NCI-H1105 (cell line): ENCODE measurements at regions not wholly inside any gene's neighbourhood (a gene's known extent, or its start where the extent isn't known, plus 50 kb on each side); places are given as distances from the start of the nearest gene placed in this dataset.
"Not testable (repeated sequence)": the region's sequence is repeated elsewhere in the genome, so short reads cannot be mapped to it uniquely, and the experiment has no call there.

Source experiments
- DNase-seq: peaks from one replicate; lab custom pipeline; 2025; lab: John Stamatoyannopoulos, UW

DNA sequence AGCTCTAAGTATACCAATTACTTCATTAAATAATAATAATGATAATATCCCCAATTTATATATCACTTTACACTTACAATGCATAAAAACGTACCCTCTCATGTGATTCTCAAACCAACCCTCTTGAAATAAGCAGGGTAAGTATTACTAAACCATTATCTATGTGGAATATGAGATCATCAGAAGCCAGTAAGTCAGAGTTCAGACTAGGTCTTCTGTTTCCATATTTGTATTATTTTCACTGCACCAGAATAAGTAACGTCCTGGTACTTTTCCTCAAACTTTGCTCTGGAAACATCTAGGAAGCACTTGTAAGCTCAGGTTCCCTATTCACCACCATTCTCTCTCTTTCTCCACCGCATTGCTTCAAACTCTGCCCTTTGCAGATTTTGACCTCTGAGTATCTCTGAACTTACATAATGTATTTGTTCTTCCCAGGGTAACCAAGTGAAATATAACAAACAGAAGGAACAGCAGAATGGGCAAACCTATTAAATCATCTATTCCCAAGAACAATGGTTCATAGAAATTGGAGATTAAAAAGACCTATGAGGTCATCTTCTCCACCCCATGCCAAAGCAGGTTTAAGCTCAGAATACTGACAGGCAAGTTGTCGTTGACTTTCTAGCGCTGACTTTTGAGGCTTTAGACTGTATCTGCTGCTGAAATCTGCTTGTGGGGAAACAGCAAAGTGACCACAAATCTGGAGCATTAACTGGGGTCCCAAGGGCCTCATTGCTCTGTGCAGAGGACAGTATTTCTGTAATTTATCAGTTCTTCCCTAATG is 161.3 kb upstream of the FAR2 start:
- DNase-seq: no peak

DNA sequence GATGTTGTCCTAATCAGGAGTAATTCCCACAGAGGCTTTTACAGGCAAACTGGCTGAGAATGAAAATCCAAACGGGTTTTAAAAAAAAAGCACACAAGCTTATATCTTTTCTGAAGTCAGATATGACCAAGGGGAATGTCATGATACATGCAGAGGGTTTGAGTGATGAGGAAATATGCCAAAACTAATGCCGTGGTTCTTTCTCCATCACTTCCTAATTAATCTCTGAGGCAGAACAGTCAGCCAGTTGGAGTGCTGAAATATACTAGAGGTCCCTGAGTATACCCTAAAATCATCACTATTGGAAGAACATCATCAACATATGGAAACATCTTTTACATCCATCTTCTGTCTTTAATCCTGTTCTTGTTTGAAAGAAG is 160.8 kb upstream of the FAR2 start:
- no peak for DNase-seq

- DNase-seq: no peak
Observed at GRCh38 chr12:28991626-28992025, 157.5 kb upstream of the FAR2 start.

DNA sequence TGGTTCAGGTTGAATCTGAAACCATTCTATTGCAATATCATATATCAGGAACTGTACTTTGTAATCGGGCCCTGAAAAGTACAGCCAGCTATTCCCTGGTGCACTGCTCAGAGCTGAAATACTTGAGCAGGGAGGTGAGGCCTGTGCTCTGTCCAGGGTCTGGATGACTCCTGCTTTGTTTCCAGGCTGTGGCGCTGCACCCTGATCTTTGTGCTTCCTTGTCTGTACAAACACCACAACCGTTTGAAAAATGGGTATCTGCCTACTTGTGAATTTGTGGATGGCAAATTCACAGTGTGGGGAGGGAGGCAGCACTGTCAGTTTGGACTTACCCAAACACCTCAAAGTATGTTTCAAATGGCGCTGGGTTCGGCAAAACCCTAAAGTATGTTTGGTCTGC is 155.4 kb upstream of the FAR2 start:
- no peak for DNase-seq

DNA sequence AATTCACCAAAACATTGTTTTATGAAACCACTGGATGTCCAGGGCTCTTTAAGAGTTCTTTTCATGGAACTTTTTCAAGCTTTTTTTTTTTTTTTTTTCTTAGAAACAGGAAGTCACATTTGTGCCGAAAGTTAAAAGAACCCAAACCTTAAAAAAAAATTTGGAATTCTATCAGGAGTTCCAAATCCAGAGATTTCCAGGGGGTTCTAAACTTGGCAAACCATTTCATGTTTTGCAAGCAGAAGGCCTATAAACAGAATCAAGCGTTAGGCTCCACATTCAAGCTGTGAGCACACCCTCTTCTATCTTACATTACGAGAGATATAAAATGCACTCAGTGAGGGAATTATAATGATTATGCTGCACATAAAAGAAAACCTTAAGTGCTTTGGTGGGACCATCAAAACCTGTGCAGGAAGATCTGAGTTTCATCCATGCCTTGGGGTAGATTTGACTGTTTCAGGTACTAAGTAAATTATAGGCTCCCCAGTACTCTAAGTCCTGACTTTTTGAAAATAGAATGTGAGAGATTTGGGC is 154.8 kb upstream of the FAR2 start:
- DNase-seq: no peak

DNA sequence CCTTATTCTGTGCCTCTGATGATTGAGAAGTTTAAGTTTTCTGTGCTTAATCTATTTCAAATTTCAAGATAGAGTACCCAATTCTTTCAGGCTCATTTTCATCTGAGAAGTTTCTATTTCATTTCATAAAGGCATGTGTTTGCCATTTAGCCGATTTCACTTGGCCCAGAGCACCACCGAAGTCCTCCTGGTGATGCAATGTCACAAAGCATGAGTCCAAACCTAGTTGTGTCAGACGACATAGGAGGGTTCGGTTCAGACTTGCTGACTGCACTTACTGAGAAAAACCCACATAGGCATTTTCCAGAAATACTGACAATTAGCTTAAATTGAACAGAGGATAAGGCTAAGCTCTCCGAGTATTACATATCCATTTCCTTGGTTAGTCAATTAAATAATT is 152.4 kb upstream of the FAR2 start:
- no peak for DNase-seq

DNA sequence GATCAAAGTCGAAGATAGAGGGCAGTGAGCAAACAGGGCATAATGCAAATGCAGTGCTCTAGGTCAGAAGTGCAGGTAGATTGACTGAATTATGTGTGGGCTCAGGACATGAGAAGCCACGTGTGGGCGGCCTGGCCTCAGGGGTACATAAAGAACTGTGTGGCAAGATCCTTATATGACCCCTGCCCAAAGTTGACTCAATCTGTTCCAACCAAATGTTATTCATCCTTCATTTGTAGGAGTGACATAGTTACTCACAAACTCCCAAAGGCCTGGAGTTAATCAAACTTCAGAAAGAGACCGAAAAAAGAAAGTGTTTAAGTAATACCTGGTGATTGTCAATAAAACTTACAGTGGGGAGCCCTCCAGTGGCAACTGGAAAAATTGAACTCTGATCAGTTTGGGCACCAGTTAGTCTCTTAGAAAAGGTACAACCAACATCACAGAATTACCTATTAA is 150.4 kb upstream of the FAR2 start:
- no peak for DNase-seq

GRCh38 chr12:29004066-29004935 is 144.8 kb upstream of the FAR2 start:
- DNase-seq: no peak

GRCh38 chr12:29004936-29005304 is 144.2 kb upstream of the FAR2 start:
- DNase-seq: no peak

- DNase-seq: no peak
Observed at GRCh38 chr12:29008786-29009185, 140.3 kb upstream of the FAR2 start.

- DNase-seq: no peak
Observed at GRCh38 chr12:29012673-29013072, 136.4 kb upstream of the FAR2 start.

- not testable (repeated sequence) for DNase-seq
Observed at GRCh38 chr12:29017532-29017931, 131.5 kb upstream of the FAR2 start.

DNA sequence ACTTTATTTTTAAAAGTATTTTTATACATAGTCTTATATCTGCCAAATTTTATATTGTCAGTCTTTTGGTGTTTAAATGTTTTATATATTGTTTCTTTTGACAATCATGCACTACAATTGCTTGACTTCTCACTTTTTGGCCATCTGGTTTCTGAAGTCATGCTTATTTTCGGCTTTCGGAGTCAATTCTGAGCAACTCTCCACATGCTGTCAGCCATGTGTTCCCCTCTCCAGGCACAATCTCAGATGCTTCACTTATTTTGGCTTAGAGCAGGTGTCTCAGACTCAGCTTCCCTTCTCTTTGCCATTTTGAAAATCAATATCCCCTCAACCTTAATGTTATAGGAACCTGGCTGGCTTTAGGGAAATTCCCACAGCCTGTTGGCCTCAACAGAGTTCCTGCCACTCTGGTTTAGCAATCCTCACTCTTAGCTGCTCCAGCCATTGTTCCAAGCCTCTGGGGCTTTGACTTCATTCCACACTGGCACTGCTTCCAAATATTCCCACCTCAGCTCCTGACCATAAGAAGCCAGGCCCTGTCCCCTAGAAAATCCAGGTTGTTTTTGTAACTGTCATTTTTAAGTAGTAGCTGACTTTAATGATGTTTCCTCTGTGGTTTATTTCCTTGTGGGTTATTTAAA is 125.5 kb upstream of the FAR2 start:
- DNase-seq: no peak

DNA sequence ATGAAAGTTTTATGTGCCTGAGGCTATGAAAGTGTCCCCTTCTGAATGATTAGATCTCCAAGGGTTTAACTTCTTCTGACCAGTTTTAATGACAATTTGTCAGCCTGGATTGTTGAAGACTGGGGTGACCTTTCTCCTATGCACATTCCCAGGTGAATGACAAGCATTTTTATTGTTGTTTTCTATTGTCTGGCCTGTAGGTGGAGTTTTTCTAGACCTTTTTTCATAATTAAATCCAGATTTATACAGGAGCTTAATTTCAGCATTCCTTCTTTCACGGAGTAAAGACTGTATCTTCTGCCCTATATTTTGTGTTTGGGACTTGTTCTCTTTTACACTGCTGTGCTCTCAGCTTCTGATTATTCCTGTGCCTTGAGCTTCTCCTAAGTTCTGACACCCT is 125.0 kb upstream of the FAR2 start:
- no peak for DNase-seq

- DNase-seq: no peak
Observed at GRCh38 chr12:29025937-29026336, 123.1 kb upstream of the FAR2 start.

DNA sequence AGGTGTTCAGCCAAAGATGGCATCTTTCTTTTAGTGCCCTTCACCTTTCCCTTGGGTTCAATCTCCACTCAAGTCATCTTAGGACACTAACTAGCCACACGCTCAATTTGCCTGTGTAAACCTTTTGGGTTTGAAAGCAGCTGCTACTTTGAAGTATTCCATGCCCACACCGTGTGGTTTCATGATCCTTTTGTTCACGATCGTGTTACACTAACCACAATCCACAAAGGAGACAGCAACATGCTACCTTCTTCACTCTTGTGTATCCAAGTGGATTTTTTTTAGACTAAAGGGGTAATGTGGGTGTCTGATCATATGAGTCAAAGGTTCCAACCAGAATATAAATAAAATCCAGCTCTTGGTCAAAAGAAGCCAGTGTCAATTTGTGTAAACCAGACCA is 122.7 kb upstream of the FAR2 start:
- no peak for DNase-seq

DNA sequence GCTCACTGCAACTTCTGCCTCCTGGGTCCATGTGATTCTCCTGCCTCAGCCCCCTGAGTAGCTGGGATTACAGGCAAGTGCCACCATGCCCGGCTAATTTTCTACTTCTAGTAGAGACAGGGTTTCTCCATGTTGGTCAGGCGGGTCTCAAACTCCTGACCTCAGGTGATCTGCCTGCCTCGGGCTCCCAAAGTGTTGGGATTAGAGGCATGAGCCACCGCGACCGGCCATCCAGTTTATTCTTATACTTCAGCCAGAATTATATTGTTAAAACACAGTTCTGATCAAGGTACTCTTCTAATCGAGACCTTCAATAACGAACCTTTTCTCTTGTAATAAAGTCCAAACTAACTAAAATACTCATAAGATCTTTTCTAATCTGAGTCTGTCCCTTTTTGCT is 119.6 kb upstream of the FAR2 start:
- not testable (repeated sequence) for DNase-seq

- DNase-seq: no peak
Observed at GRCh38 chr12:29030006-29030405, 119.1 kb upstream of the FAR2 start.

- DNase-seq: no peak
Observed at GRCh38 chr12:29032446-29032845, 116.6 kb upstream of the FAR2 start.

GRCh38 chr12:29033519-29033918 is 115.6 kb upstream of the FAR2 start:
- no peak for DNase-seq

- DNase-seq: no peak
Observed at GRCh38 chr12:29035112-29035511, 114.0 kb upstream of the FAR2 start.

- no peak for DNase-seq
Observed at GRCh38 chr12:29039013-29039412, 110.1 kb upstream of the FAR2 start.

DNA sequence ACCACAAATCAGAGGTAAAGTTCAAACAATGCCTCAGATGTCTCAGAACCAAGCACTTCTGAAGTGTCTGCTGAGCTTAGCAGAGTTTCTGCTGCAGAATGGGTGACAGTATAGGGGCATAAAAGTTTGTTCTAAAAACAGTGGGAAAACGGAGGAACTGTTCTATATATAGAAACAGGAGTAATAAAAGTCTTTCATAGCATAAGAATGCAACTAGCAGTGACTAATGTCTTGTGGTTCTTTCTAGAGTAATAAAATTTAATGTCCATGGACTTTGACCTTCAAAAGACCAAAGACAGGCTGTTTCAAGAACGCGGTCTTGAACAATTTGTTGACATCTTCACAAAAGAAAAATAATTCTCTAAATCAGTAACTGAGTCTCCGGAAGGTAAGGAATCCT is 107.5 kb upstream of the FAR2 start:
- no peak for DNase-seq
